AG04449 (cell line): ENCODE measurements at regions not wholly inside any gene's neighbourhood (a gene's known extent, or its start where the extent isn't known, plus 50 kb on each side); places are given as distances from the start of the nearest gene placed in this dataset.

Experiments used
- CTCF ChIA-PET: fragments of 350-600 bp; formaldehyde crosslinking; extraction: SDS; loops from one replicate; lab custom pipeline; 2021; ENCODE audit warnings: antibody characterized with exemption; lab: Yijun Ruan, JAX
- POLR2A ChIA-PET: fragments of 400-600, 350-600 bp; formaldehyde crosslinking; extraction: SDS; loops from one replicate; lab custom pipeline; 2020; ENCODE audit warnings: antibody characterized with exemption, inconsistent platforms; lab: Yijun Ruan, JAX
- DNase-seq: peaks from one replicate; pipeline ENCODE4 v3.0.0-alpha.2; 2010; ENCODE audit warnings: low read depth, low spot score
- H3K4me3 ChIP-seq: 2 replicates; pipeline ENCODE4 v1.5.1; 2011; ENCODE audit warnings: low read depth, mild to moderate bottlenecking, control low read depth, low read length
- TF ChIP-seq, protein P1 (sequence below): IDR thresholded peaks from one replicate; pipeline ENCODE4 v1.5.1; 2011; ENCODE audit warnings: mild to moderate bottlenecking, moderate library complexity, low read length, control low read depth, inconsistent platforms; ENCODE audit not compliant: insufficient read depth; ENCODE audit errors: missing control alignments

- CTCF ChIA-PET: no interaction called here
- TF ChIP-seq, protein P1, sequence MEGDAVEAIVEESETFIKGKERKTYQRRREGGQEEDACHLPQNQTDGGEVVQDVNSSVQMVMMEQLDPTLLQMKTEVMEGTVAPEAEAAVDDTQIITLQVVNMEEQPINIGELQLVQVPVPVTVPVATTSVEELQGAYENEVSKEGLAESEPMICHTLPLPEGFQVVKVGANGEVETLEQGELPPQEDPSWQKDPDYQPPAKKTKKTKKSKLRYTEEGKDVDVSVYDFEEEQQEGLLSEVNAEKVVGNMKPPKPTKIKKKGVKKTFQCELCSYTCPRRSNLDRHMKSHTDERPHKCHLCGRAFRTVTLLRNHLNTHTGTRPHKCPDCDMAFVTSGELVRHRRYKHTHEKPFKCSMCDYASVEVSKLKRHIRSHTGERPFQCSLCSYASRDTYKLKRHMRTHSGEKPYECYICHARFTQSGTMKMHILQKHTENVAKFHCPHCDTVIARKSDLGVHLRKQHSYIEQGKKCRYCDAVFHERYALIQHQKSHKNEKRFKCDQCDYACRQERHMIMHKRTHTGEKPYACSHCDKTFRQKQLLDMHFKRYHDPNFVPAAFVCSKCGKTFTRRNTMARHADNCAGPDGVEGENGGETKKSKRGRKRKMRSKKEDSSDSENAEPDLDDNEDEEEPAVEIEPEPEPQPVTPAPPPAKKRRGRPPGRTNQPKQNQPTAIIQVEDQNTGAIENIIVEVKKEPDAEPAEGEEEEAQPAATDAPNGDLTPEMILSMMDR: no peak
- POLR2A ChIA-PET: no interaction called here
- no peak for DNase-seq
- no peak overlapping the region for H3K4me3 ChIP-seq
These were observed 327.3 kb upstream of the NR2F2 start for GRCh38 chr15:96002890-96003859.

DNA sequence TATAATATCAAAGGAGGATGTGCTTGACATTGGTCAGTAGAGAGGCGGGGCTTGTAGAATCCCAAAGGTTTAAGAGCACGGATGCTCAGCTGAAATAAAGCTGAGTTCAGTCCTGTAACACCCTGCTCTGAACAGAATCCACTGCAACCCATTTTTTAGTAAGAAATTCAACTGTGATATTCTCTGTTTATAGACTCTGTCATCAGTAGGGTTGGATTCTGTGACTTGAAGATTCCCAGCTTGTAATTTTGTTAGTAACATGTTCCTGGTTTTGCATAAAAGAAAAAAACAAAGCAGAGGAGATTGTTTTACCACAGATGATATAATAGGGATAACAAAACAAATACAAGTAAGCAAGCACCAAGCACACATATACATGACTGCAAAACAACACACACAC, 324.6 kb upstream of the NR2F2 start:
- POLR2A ChIA-PET: no interaction called here

DNA sequence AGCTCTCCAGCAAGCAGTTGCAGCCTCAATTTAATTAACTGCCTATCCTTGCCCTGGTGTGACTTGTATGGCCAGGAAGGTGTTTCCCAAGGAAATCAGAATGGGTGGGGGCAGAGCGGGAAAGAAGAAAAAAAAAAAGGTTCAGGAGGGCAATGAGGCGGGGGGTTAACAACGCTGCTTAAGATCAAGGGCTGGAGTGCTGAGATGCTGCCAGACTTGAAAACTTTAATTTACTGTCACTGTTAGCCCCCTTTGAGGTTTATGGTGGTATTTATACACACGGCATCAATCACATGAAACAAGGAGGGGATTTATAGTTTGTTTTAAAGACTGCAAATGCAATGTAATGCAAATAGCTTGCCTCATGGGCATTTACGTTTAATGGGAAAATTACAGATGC, 319.4 kb upstream of the NR2F2 start:
- ChIA-PET POLR2A (no interaction called here), CTCF (no interaction called here)
- no peak for DNase-seq
- H3K4me3 ChIP-seq: no peak overlapping the region
- TF ChIP-seq, protein P1: no peak

More for the DNA sequence above, 324.6 kb upstream of the NR2F2 start:
- TF ChIP-seq, protein P1: no peak
- CTCF ChIA-PET: no interaction called here
- no peak for DNase-seq
- H3K4me3 ChIP-seq: no peak overlapping the region

- POLR2A ChIA-PET: no interaction called here
- DNase-seq: no peak
- no peak overlapping the region for H3K4me3 ChIP-seq
- TF ChIP-seq, protein P1: no peak
- CTCF ChIA-PET: no interaction called here
These were observed 315.6 kb upstream of the NR2F2 start for GRCh38 chr15:96014939-96015338.

- ChIA-PET POLR2A (no interaction called here), CTCF (no interaction called here)
- no peak for DNase-seq
- no peak overlapping the region for H3K4me3 ChIP-seq
- TF ChIP-seq, protein P1: no peak
These were observed 311.4 kb upstream of the NR2F2 start for GRCh38 chr15:96019114-96019513.

DNA sequence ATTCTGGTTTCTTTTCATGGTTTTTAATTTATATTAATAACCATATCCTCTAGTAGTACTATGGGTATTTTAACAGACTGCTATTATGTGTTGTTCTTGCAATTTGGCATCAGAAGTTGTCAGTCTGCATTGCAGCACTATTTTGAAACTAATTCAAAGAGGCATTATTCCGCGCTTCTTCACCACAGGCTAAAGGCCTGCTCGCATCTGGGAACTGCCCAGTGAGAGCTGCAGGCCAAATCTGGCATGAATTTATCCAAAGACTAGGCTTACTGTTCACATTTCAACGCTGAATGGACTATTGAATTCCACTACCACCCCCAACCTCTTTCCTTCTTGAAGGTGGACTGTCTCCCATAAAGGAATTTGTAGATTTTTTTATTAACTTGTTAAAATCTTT, 310.4 kb upstream of the NR2F2 start:
- no peak overlapping the region for H3K4me3 ChIP-seq
- ChIA-PET POLR2A (no interaction called here), CTCF (no interaction called here)
- no peak for DNase-seq
- TF ChIP-seq, protein P1: no peak
